Ammon's horn (tissue), 1 donor: ENCODE measurements at regions not wholly inside any gene's neighbourhood (a gene's known extent, or its start where the extent isn't known, plus 50 kb on each side); places are given as distances from the start of the nearest gene placed in this dataset.

Experiments
- DNase-seq: peaks from one replicate; pipeline ENCODE4 v3.0.0-alpha.2; 2016; ENCODE audit warnings: low spot score

DNA sequence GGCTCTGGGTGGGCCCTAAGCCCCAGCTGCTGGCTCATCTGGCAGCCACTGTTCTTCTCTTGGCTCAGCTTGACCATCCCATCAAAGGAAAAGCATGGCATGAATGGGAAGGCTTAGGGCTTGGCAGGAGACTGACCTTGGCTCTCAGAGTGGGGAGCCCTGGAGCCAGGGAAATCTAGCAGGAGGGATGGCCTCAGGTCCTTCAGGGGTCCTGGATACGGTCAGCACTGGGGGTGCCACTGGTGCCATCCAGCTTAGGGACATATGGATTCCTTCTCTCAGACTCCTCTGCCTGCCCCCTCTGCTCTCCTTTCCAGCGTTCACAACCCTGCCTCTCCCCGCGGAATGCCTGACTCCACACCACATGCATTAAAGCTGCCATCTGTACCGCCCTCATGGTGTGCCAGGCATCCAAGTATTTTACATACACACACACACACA is 165.5 kb upstream of the HAAO start:
- DNase-seq, result peak; percentile 56

DNA sequence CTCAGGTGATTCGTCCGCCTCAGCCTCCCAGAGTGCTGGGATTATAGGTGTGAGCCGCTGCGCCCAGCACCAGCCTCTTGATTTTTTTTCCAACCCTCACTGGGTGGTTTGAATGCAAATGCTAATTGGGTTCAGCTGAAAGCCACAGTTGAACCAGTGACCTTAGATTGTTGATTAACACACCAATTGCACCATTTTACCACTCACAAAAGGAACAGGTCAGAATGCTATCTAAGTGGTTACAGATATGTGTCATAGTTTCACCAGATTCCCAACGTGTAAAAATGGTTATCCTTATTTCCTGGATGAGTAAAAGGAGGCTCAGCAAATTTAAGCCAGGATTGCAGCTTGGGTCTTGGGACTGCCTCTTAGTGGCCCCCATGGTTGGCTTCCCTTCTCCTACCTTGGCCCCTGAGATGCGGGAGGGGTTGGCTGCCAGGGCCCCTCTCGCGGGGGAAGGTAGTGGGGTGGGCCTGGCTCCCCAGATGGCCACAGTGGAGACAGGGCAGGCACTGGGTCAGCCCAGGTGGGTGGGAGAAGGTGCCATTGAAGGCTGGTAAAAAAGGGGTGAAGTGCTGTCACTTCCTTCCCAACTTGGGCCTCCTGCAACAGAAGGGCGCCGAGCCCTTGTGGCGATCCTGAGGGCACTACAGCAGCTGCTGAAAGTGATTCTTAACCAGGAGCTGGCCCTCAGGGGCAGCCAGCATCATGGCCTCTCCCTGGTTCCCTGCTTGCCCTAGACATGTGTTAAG is 164.9 kb upstream of the HAAO start:
- no peak for DNase-seq

DNA sequence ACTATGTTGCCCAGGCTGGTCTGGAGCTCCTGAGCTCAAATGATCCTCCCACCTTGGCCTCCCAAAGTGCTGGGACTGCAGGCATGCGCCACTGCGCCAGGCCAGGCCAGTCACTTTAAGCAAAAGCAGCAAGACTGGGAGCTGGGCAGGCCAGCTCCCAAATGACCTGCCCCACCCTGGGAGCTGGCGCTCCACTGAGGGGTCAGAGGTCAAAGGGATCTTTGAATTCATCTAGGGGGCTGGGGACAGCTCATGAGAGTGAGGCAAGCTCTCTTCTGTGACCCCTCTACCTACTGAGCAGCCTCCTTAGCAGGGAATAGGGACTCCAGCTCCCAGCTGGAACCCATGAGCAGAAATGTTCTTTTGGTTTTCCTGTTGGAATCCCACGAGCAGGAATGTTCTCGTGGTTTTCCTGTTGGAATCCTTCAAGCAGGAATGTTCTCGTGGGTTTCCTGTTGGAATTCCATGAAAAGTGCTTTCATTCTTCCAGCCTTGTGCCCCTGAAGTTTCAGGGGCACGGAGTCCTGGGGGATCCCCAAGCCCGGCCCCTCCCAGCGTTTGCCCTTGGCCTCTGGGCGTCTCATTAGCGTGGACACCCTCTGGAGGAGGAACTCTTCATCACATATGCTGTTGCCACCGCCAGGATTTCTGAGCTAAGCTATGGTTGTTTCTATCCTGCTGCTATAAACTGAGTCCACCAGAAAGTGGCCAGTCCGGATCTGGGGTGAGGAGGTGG is 162.0 kb upstream of the HAAO start:
- no peak for DNase-seq

DNA sequence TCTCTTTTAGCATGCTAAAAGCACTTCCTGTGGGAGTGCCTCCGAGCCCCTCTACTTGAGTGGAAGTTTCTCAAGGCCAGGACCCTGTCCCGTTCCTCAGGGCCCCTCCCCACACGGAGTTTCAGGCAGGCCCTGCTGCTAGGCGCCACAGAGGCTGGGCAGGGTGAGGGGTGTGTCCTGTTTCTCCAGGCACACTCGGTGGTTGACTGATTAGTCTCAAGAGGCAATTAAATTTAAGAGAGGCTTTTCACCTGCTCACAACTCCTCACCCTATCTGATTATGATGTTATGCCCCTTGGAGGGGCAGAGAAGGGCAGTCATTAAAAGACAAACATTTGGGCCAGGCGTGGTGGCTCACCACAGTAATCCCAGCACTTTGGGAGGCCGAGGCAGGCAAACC is 160.8 kb upstream of the HAAO start:
- DNase-seq, result no peak

DNA sequence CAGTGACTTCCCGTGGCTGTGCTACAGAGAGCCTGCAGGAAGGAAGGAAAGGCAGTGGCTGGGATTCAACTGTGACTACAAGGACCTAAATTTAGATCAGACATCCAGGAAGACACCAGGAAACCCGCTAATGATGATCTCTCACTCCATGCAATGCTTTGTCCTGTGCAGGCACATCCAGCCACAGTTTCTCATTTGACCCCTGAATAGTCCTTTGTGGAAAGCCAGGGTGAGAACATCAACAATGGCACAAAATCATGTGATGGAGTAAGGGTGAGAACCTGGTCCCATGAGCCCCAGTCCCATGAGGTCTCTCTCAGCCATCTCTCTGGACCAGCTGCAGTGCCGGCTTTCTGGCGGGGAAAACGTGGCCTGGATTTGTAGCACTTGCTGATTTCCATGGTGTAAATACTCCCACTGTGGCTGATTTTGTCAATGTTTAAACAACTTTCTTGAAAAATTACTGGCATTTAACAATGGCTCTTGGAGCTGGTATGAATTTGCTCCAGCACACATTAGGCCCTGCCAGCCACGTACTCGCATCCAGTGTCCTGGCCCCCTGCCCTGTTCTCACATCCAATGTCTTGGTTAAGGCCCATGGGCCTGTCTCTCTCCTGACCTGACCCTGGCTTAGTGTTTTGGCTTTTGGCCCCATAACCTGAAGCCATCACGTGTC is 159.0 kb upstream of the HAAO start:
- DNase-seq, result peak; percentile 32

DNA sequence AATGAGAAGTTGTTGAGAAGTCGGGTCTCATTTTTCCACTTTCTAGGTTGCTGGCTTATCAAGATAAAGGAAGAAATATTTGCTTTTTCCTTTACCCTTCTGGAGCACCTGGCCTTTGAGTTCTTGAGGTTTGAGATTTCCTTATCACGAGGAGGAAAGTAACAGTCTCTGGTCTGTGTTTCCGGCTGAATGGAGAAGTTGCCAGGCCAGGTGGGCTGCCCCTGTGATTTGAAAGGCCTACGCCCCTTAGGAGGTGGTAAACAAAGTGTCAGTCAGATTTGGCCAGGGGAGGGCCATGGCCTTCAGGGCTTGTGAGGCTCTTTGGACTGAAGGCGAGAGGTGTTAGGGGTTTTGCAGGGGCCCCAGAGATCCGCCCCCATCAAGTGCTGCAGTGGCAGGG is 156.7 kb upstream of the HAAO start:
- no peak for DNase-seq

DNA sequence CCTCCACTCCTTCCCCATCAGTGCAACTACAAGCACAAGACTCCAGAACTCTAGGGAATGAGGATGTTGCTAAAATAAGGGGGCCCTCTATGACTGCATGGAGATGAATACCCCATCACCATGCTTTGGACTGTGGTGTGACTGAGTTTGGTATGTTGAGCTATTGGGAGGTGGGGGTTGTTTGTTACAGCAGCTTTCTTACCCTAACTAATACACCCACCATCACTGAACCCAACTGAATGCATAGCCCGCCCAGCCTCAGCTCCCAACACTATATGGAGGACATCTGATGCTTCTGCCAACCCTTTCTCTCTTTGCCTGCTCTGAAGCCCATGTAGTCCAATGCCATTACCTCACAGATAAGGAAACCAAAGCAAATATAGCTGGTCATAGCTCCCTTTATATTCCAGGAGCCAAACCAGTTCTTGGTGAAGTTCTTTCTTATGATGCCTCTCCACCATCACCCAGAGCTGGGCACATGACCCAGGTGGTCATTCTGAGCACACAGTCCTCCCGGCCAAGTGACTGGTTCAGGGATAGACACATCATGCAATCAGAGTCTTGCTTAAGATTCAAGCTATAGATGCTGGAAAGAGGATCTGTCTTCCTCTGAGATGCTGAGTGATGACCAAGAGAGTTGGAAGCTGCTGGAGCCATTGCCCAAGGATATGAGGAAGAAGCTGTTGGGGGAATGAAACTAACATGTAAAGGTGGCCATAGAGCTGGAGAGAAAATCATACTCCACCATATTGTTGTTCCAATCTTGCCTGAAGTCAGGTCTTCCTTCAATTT is 155.6 kb upstream of the HAAO start:
- no peak for DNase-seq

DNA sequence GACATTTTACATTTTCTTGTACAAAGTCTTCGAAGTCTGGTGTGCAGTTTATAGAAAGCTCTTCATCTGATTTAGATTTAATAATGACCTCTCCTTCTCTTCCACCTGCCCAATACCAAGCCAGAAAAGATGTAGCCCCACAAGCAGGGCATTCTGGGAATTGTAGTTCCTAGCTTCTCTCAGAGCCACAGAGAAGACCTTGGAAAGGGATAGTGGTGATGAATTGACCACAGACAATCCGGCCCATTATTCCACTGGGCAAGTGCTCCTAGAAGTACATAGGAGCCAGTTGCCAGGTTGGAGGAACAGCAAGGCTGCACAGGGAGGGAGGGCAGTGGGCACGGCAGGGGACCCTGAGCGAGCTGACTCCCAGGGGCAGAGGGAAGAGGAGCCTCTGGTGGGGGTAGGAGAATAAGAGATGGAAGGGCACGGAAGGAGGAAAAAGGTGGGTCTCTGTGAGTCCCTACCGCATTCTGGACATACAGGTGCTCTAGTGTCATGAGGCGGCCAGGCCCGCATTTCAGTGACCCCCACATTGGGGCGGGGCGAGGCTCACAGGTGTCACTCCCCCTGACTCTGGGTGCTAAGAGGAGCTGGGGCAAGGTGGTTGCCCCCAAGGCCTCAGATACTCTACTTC is 152.5 kb upstream of the HAAO start:
- no peak for DNase-seq

DNA sequence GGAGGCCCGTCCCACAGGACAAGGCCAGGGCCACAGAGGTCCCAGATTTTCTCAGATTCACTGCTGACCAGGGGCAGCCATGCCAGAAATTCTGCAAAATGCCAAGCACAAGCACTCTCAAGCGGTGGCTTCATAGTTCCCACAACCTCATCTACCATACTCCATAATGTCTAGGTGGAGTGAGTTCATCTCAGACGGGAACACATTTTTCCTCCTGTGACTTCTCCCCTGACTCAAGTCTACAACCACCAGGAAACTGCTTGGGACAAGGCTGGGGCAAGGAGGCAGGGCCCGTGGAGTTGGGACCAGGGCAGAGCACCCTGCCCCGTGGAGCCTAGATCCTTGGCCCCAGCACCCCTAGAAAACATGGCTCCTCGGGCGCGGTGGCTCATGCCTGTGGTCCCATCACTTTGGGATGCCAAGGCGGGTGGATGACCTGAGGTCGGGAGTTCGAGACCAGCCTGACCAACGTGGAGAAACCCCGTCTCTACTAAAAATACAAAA is 150.7 kb upstream of the HAAO start:
- no peak for DNase-seq

DNA sequence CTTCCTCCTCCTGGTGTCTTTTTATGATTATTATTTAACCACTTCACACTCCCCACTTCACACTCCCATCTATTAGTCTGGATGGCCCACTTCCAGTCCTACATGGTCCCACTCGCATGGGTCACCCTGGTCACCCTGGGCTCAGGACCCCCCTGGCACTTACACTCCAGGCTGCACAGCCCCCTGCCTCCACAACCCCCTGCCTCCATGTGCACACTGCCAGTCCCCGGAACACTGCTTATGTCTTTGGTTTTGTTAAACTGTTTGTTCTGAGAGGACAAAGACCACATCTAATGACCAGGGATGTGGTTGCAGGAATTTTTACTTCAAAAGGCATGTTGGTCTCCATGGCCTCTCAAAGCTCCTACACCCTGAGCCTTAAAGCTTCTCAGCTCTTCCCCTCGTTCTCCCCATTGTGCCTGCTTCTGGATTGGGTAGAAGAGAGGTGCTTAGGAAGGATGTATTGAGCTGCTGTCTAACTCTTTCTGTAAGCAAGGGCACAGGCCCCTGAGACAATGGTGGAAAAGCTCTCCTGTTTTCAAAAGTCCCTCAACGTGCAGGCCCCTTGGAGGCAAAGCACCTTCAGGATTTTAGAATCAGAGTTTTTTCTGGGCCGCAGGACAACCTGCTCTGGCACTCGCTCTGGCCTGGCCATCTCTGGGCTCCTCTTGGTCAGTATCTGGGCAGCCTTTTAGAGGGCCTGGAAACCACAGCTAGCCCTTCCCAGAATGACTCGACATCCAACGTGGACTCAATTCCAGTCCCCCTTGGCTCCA is 150.0 kb upstream of the HAAO start:
- DNase-seq, result no peak

DNA sequence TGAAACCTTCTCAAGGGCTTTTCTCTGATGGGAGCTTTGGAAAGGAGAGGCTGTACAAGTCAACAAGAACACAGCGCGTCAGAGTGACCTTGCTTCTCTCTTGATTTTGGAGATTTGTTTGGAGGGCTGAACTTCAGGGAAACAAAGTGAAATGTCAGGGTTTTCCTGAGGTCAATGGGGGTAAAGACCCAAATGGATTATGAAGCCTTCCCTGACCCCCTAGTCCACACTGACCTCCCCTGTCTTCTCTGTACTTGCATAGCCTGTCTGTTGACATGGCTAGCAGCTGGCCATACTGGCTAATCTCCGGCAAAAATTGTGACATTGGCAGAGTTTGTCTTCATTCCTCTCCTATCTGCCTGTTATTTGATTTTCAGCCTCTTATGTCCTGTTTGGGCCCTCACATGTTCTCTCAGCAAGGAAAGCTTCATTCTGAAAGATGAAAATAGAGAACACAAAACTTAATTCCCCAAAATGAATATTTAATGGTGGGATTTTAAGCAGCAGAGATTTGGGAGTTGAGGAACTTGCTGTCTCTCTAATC is 149.3 kb upstream of the HAAO start:
- no peak for DNase-seq

DNA sequence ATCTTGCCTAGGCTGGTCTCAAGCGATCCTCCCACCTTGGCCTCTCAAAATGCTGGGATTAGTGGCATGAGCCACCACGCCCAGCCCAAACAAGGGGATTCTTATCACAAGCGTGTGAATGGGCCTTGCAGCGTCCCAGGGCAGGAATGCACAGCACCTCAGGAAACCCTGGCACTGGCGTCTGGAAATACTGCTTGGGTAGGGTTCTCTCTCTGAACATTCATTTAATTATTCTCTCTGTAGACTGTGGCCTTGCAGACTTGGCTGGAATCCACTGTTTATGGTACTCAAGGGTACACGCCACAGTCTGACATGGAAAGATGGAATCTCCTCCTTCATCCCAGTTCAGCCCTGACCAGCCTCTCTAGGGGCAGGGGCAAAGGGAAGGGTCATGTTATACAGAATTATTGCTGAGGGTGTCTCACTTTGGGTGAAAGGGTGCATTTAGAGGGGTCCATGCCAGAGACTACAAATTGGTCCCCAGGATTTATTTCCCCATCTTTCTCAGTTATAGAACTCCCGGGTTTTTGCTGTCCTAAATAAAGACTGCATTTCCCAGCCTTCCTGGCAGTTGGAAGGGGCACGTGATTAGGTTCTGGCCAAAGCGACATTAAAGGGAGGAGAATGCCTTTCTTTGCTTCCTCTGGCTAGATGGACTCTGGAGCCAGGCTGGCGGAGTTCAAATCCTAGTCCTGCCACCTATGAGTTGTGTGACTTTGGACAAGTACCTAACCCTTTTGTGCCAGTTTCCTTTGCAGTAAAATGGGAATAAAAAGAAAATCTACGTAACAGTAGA is 147.2 kb upstream of the HAAO start:
- DNase-seq, result no peak

DNA sequence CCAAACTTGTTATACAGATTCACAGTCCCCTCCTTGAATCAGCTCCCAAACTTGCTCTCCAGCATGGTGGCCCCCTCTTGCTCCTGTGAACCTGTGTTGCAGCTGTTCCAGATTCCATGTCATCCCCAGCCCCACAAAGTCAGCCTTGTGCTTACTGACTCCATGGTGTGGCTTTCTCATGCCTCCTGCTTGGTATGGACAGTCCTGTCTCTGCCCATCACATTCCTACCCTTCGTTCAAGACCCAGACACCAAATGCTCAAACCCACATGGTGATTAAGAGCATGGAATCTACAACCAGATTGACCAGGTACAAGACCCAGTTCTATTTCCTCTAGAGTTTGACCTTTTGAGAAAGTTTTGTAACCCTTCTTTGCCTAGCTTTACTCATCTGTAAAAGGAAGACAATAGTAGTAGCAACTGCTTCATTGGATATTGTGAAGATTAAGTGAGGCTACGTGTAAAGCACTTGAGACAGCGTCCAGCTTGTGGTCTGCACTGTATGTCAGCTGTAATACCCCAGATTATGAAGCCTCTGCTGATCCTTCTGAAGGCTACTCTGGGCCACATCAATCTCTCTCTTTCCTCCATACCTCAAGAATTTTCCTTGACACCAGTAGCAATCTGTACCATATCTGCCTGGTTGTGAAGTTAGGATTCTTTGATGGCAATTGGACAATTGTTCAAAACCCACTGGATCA is 146.4 kb upstream of the HAAO start:
- DNase-seq, result no peak

DNA sequence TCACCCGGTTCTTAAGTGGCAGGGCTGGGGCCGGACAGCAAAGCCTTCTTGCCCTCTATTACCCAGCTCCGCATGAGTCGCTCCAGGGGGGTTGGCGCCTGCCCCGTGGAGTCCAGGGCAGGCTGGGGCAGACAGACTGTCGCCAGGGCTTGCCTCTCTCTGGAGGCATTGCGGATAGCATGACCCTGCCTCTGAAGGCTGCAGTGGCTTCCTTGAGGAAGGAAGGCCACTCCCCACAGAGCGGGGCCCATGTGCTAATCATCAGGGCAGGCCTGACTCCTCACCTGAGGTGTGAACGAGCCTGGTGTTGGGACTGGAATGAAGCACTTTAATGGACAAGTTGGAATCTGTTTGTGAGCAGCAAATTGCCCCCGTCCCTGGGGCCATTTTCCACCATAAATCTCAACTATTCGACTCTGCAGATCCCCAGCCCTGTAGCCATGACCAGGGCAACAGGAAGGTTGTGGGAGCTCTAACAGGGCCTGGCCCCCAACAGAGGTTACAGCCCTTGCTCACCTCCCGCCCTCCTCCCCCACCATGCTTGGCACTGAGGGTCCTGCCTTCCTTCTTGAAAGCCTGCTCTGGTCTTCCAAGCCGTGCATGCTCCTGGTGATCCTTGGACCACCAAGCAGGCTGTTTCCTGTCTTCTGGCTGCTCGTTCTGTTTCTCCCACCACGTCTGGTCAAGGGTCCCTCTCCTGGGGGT is 144.9 kb upstream of the HAAO start:
- DNase-seq, result no peak

DNA sequence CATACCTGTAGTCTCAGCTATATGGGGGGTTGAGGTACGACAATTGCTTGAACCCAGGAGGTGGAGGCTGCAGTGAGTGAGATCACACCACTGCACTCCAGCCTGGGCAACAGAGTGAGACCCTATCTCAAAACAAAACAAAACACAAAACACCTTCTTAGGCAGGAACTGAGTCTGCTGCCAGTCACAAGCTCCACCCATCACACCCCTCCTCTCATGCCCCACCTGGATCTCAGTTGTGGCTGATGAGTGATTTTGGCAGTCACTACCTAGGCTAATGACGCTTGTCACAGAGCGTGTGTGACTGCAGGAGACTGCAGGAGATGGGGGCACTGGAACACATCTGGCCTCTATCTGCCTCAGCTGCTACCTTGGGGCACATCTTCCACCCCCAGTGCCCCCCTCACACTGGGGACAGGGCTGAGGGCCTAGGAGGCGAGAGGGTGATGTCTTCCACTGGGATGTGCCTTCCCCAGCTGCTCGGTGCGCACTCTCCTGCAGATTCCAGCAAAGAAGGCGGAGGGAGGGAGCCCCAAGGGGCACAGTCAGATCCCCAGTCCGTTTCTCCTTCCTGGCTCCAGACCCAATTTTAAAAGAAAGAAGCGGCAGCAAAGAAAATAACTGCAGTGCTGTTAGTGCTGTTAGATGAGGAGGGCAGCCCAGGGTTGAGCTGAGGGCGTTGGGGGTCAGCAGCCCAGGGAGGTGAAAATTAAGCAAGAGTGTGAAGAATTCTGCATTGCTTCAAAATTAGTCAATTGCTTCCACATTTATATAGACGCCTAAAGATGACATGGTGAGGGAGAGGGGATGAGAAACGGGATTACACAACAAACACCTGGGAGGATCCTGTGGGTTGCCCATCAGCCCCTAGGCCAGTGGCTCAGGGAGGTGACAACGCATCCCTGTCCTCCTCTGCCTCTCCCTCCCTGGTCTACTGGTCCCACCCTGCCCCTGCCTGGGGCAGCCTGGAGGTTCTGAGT is 143.6 kb upstream of the HAAO start:
- DNase-seq, result no peak

DNA sequence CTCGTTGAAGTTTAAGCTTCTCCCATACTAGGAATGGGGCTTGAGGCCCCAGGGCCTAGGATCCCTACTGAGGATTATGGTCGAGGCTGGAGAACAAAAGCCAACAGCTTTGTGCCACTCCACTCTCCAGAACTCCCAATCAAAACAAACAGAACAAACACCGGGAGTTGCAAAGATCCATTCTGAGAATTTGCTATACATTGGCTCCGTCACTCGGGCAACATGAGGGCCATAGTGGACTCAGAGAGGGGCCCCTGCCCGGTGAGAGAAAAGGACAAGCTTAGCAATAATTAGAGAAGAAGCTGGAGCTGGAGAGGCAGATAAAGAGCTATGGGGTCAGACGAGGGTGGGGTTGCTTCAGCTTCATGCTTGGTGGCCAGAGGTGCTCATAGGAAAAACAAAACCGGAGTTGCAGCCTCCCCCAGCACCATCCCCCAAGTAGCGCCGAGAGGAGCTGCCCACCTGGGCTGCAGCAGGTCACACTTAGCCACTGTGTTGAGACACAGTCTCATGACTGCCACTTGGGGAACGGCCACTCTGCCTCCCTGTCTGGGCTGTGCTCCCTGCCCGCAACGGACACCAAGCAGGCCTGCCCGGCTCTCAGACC is 142.3 kb upstream of the HAAO start:
- no peak for DNase-seq

DNA sequence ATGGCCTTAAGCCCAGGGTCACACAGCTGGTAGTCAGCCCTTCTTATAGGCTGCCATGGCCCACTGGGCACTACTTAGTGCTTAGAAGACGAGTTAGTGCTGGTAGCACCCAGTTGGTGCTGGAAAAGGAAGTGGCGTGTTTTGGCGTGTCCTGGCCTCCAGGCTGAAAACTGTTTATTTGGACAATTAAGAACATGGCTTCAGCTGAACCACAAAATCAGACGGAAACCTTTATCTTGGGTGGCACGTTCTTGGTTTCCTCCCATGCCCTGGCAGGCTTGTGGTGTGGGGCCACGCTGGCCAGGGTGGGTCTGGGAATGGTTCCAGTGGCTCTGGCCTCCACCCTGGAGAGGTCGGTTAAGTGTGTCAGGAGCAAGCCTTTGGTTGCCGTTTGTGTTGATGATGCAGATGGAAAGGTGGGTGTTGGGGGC is 141.5 kb upstream of the HAAO start:
- DNase-seq, result no peak
